MM.1S (cell line): ENCODE measurements at regions not wholly inside any gene's neighbourhood (a gene's known extent, or its start where the extent isn't known, plus 50 kb on each side); places are given as distances from the start of the nearest gene placed in this dataset.
"Not testable (repeated sequence)": the region's sequence is repeated elsewhere in the genome, so short reads cannot be mapped to it uniquely, and the experiment has no call there.

ENCODE experiments used
- CTCF ChIP-seq: fragments of 300-600 bp; sonication (generic); IDR thresholded peaks from 2 replicates; pipeline ENCODE4 v1.5.1; 2016; ENCODE audit warnings: antibody characterized with exemption, low read length, mixed read lengths
- EZH2 ChIP-seq: fragments of 300-600 bp; sonication (generic); optimal IDR thresholded peaks from 2 replicates; pipeline ENCODE3; 2017; ENCODE audit warnings: low read depth, mild to moderate bottlenecking, antibody characterized with exemption, low read length, mixed read lengths
- EZH2phosphoT487 ChIP-seq: fragments of 300-600 bp; sonication (generic); IDR thresholded peaks from 2 replicates; pipeline ENCODE4 v1.6.1; 2018; ENCODE audit warnings: antibody characterized with exemption, low read length

GRCh38 chr4:131883181-131883580 is 1265.9 kb upstream of the PCDH10 start:
- TF ChIP-seq CTCF, EZH2phosphoT487, EZH2: not testable (repeated sequence)
